WTC11 (cell line): ENCODE measurements at regions not wholly inside any gene's neighbourhood (a gene's known extent, or its start where the extent isn't known, plus 50 kb on each side); places are given as distances from the start of the nearest gene placed in this dataset.
A peak's percentile ranks its signal among the peaks of the same experiment; 100 is the strongest.

Source experiments
- ATAC-seq: fragments of 200-7000 bp; cut with Tn5 transposase; 2 replicates; pipeline ENCODE4 v1.10.0; 2021; ENCODE audit warnings: mild to moderate bottlenecking, moderate library complexity
- CTCF ChIA-PET: fragments of 300-600 bp; sonication (Branson Sonifier 250); formaldehyde crosslinking; loops from one replicate; lab custom pipeline; 2021; ENCODE audit warnings: antibody characterized with exemption; lab: Charles Lee
- POLR2A ChIA-PET: fragments of 350-600 bp; sonication (Branson Sonifier 250); formaldehyde crosslinking; loops from one replicate; lab custom pipeline; 2021; ENCODE audit warnings: antibody characterized with exemption; lab: Charles Lee
- DNase-seq: peaks from one replicate; pipeline ENCODE4 v3.0.0; 2021; ENCODE audit warnings: low spot score
- H3K27ac Mint-ChIP-seq: 2 replicates; pipeline ENCODE4 v1.8.0; 2021; ENCODE audit warnings: mixed read lengths
- H3K27me3 Mint-ChIP-seq: 2 replicates; pipeline ENCODE4 v1.8.0; 2021; ENCODE audit warnings: low read depth, mild to moderate bottlenecking, moderate library complexity, mixed read lengths
- H3K36me3 Mint-ChIP-seq: 2 replicates; pipeline ENCODE4 v1.8.0; 2021; ENCODE audit warnings: mixed read lengths
- H3K4me1 Mint-ChIP-seq: 2 replicates; pipeline ENCODE4 v1.8.0; 2022; ENCODE audit warnings: mixed read lengths
- H3K4me3 Mint-ChIP-seq: 2 replicates; pipeline ENCODE4 v1.8.0; 2021; ENCODE audit warnings: mild to moderate bottlenecking, moderate library complexity, mixed read lengths
- H3K9me3 Mint-ChIP-seq: 2 replicates; pipeline ENCODE4 v1.8.0; 2021; ENCODE audit warnings: mixed read lengths
- ESRRA ChIP-seq: sonication (generic); formaldehyde crosslinking; IDR thresholded peaks from 2 replicates; pipeline ENCODE4 v1.8.1; 2022; ENCODE audit warnings: mild to moderate bottlenecking, missing genetic modification reagents, borderline replicate concordance
- GRHL2 ChIP-seq: fragments of 250-450 bp; sonication (Bioruptor Pico); IDR thresholded peaks from 2 replicates; pipeline ENCODE4 v1.8.0; 2022; ENCODE audit warnings: mild to moderate bottlenecking, moderate library complexity; ENCODE audit not compliant: insufficient replicate concordance, severe bottlenecking
- GTF2I ChIP-seq: fragments of 250-450 bp; sonication (Bioruptor Pico); conservative IDR thresholded peaks from 2 replicates; pipeline ENCODE4 v1.4.0; 2021; ENCODE audit warnings: mild to moderate bottlenecking
- JAZF1 ChIP-seq: fragments of 250-450 bp; sonication (Bioruptor Pico); IDR thresholded peaks from 2 replicates; pipeline ENCODE4 v1.9.0; 2021; ENCODE audit warnings: moderate library complexity, mild to moderate bottlenecking, inconsistent platforms
- MYBL2 ChIP-seq: sonication (generic); formaldehyde crosslinking; IDR thresholded peaks from 2 replicates; pipeline ENCODE4 v1.8.1; 2023; ENCODE audit warnings: mild to moderate bottlenecking, moderate library complexity, missing genetic modification reagents
- NFE2L1 ChIP-seq: sonication (generic); formaldehyde crosslinking; IDR thresholded peaks from 2 replicates; pipeline ENCODE4 v1.8.1; 2023; ENCODE audit warnings: missing genetic modification reagents
- SMAD4 ChIP-seq: sonication (generic); formaldehyde crosslinking; IDR thresholded peaks from 2 replicates; pipeline ENCODE4 v1.8.0; 2022; ENCODE audit warnings: mild to moderate bottlenecking, missing genetic modification reagents
- SOX15 ChIP-seq: fragments of 250-450 bp; sonication (Bioruptor Pico); IDR thresholded peaks from 2 replicates; pipeline ENCODE4 v1.9.0; 2021; ENCODE audit warnings: mild to moderate bottlenecking
- TCF7 ChIP-seq: sonication (generic); formaldehyde crosslinking; IDR thresholded peaks from 2 replicates; pipeline ENCODE4 v1.8.0; 2022; ENCODE audit warnings: mild to moderate bottlenecking, low read depth, missing genetic modification reagents, moderate library complexity
- ZNF219 ChIP-seq: sonication (generic); formaldehyde crosslinking; IDR thresholded peaks from 2 replicates; pipeline ENCODE4 v1.8.0; 2023; ENCODE audit warnings: missing genetic modification reagents, mild to moderate bottlenecking, borderline replicate concordance
- TF ChIP-seq, protein P1 (sequence below): sonication (generic); formaldehyde crosslinking; IDR thresholded peaks from 2 replicates; pipeline ENCODE4 v1.8.1; 2023; ENCODE audit warnings: mild to moderate bottlenecking, missing genetic modification reagents
- TF ChIP-seq, protein P2 (sequence below): sonication (generic); formaldehyde crosslinking; conservative IDR thresholded peaks from 2 replicates; pipeline ENCODE4 v1.8.1; 2022; ENCODE audit warnings: mild to moderate bottlenecking, missing genetic modification reagents
- TF ChIP-seq, protein P3 (sequence below): fragments of 250-450 bp; sonication (Bioruptor Pico); IDR thresholded peaks from 2 replicates; pipeline ENCODE4 v2.1.2; 2022; ENCODE audit warnings: mild to moderate bottlenecking, moderate library complexity
- TF ChIP-seq, protein P4 (sequence below): fragments of 250-450 bp; sonication (Bioruptor Pico); IDR thresholded peaks from 2 replicates; pipeline ENCODE4 v1.9.0; 2021; ENCODE audit warnings: moderate library complexity, mild to moderate bottlenecking, inconsistent platforms, borderline replicate concordance
- TF ChIP-seq, protein P5 (sequence below): sonication (generic); formaldehyde crosslinking; IDR thresholded peaks from 2 replicates; pipeline ENCODE4 v1.8.0; 2022; ENCODE audit warnings: mild to moderate bottlenecking, missing genetic modification reagents

DNA sequence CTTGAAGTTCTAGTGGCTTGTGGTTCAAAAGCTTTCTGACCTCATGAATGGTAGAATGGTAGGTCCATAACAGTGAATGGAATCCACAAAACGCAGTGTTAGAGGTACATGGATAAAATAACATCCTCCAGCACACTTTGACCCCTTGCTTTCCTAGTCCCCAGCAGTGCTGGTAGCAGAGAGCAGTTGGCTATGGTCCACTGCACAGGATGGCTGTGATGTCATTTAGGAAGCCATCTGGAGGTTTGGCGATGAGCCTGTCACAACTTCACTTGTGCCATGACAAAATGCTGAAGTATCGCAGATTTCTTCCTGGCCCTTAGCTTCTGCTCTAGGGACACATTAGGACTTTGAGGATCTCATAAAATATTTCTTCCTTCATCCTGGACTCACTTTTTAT is 300.0 kb upstream of the FZD8 start (continued):
- TF ChIP-seq, protein P1, sequence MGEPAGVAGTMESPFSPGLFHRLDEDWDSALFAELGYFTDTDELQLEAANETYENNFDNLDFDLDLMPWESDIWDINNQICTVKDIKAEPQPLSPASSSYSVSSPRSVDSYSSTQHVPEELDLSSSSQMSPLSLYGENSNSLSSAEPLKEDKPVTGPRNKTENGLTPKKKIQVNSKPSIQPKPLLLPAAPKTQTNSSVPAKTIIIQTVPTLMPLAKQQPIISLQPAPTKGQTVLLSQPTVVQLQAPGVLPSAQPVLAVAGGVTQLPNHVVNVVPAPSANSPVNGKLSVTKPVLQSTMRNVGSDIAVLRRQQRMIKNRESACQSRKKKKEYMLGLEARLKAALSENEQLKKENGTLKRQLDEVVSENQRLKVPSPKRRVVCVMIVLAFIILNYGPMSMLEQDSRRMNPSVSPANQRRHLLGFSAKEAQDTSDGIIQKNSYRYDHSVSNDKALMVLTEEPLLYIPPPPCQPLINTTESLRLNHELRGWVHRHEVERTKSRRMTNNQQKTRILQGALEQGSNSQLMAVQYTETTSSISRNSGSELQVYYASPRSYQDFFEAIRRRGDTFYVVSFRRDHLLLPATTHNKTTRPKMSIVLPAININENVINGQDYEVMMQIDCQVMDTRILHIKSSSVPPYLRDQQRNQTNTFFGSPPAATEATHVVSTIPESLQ (CRISPR knock-in tag): no peak
- no peak for TF ChIP-seq MYBL2 (CRISPR knock-in tag)
- TF ChIP-seq, protein P2, sequence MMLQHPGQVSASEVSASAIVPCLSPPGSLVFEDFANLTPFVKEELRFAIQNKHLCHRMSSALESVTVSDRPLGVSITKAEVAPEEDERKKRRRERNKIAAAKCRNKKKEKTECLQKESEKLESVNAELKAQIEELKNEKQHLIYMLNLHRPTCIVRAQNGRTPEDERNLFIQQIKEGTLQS (CRISPR knock-in tag): no peak
- no peak for TF ChIP-seq JAZF1 (CRISPR knock-in tag)
- TF ChIP-seq SMAD4 (CRISPR knock-in tag): no peak
- no peak for TF ChIP-seq TCF7 (CRISPR knock-in tag)
- TF ChIP-seq, protein P3, sequence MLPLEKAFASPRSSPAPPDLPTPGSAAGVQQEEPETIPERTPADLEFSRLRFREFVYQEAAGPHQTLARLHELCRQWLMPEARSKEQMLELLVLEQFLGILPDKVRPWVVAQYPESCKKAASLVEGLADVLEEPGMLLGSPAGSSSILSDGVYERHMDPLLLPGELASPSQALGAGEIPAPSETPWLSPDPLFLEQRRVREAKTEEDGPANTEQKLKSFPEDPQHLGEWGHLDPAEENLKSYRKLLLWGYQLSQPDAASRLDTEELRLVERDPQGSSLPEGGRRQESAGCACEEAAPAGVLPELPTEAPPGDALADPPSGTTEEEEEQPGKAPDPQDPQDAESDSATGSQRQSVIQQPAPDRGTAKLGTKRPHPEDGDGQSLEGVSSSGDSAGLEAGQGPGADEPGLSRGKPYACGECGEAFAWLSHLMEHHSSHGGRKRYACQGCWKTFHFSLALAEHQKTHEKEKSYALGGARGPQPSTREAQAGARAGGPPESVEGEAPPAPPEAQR: no peak

DNA sequence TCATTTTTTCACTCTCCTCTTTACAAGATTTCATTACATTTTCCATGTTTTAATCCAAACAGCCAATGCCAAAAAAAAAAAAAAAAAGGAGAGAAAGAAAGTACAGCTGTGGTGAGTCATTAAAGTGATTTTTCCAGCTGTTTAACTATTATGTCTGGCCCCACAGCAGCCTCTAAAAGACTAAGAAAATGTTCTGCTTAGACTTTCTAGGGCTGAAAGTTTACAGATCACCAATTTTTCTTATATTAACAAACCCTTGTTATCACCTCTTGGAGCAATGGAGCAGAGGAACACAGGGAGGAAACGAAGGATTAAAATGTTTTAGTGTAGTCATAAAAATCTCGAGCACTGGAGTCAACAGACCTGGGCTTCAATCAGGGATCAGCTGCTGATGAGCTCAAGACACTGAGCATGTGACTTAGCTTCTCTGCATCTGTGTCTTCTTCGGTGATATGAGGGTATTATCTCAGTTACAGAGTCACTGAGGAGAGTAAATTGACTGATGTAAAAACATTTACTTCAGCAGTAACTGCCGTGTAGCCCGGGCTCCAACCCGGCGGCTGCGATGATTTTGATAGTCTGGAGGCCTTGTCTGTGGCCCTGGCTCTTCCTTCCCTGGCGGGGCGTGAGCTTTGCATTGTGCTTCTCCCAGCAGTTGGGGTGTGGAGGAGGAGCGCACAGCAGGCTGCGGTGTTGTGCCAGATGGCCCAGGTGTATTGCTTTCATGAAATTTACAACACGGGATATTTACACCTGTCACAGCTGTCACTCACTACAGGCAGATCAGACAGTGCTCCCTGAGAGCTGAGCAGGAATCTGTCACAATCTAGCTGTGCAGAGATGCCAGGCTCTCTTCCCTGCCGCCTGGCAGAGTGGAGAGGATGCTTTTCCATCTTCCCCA is 298.3 kb upstream of the FZD8 start:
- no peak overlapping the region for H3K4me3 Mint-ChIP-seq
- peak; percentile 93 for ATAC-seq

DNA sequence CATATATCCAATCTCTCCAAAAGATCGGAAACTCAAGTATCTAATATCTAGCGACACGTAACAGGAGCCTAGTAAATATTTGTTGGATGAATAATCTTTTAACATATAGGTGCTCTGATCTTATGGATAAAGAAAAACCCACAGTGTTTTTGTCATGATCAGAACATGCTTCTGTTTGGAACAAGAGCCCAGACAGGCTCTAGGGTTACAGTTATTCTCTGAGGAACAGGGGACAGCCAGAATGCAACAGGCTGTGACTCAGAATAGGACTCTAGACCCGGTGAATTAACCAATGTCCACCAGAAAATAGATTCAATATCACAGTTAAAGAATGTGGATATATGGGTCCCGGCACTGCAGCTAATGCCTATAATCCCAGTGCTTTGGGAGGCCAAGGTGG is 296.1 kb upstream of the FZD8 start:
- CTCF ChIA-PET: no interaction called here
- H3K4me3 Mint-ChIP-seq: no peak overlapping the region
- TF ChIP-seq ZNF219 (CRISPR knock-in tag): no peak
- TF ChIP-seq NFE2L1 (CRISPR knock-in tag): no peak
- TF ChIP-seq, protein P4, sequence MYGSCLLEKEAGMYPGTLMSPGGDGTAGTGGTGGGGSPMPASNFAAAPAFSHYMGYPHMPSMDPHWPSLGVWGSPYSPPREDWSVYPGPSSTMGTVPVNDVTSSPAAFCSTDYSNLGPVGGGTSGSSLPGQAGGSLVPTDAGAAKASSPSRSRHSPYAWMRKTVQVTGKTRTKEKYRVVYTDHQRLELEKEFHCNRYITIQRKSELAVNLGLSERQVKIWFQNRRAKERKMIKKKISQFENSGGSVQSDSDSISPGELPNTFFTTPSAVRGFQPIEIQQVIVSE (CRISPR knock-in tag): no peak
- TF ChIP-seq SOX15 (CRISPR knock-in tag): no peak
- no peak for TF ChIP-seq ESRRA (CRISPR knock-in tag)
- no peak for TF ChIP-seq SMAD4 (CRISPR knock-in tag)
- TF ChIP-seq, all 79 proteins: peak for 0
- DNase-seq (no peak), ATAC-seq (no peak)
- H3K27ac Mint-ChIP-seq: no peak overlapping the region
- no peaks in the 10 kb centered on the region for H3K36me3 Mint-ChIP-seq
- H3K9me3 Mint-ChIP-seq: peaks cover 3% of the 10 kb centered on the region; the same call in 1 of the 2 replicates
- peaks cover 21% of the 10 kb centered on the region for H3K4me1 Mint-ChIP-seq
- POLR2A ChIA-PET: interaction anchor here (0.7 kb wide), 1 partner anchor 208 kb away, joined by 5 read pairs; no protein-coding TSS in a partner anchor
- H3K27me3 Mint-ChIP-seq: no peaks in the 10 kb centered on the region; the same call in 1 of the 2 replicates

More for the DNA sequence above, 298.3 kb upstream of the FZD8 start:
- H3K9me3 Mint-ChIP-seq: peaks cover 9% of the 10 kb centered on the region
- H3K27me3 Mint-ChIP-seq: no peaks in the 10 kb centered on the region; the same call in 1 of the 2 replicates
- ChIA-PET CTCF (interaction anchor here (0.6 to 1.6 kb wide), 5 partner anchors 24 to 768 kb away, joined by 3 to 6 read pairs (median 4); no protein-coding TSS in a partner anchor), POLR2A (no interaction called here)
- peaks cover 11% of the 10 kb centered on the region for H3K4me1 Mint-ChIP-seq
- DNase-seq: peak; percentile 33
- no peak overlapping the region for H3K27ac Mint-ChIP-seq
- TF ChIP-seq GTF2I (CRISPR knock-in tag) (no peak), GRHL2 (CRISPR knock-in tag) (no peak)
- TF ChIP-seq, protein P5, sequence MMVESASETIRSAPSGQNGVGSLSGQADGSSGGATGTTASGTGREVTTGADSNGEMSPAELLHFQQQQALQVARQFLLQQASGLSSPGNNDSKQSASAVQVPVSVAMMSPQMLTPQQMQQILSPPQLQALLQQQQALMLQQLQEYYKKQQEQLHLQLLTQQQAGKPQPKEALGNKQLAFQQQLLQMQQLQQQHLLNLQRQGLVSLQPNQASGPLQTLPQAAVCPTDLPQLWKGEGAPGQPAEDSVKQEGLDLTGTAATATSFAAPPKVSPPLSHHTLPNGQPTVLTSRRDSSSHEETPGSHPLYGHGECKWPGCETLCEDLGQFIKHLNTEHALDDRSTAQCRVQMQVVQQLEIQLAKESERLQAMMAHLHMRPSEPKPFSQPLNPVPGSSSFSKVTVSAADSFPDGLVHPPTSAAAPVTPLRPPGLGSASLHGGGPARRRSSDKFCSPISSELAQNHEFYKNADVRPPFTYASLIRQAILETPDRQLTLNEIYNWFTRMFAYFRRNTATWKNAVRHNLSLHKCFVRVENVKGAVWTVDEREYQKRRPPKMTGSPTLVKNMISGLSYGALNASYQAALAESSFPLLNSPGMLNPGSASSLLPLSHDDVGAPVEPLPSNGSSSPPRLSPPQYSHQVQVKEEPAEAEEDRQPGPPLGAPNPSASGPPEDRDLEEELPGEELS: 0 out of 2 replicates have a peak, but pooled peaks have one; percentile 56
- no peaks in the 10 kb centered on the region for H3K36me3 Mint-ChIP-seq
